ENCODE measurements at regions not wholly inside any gene's neighbourhood (a gene's known extent, or its start where the extent isn't known, plus 50 kb on each side); places are given as distances from the start of the nearest gene placed in this dataset.

GRCh38 chr1:193767886-193768285 is 581.5 kb upstream of the B3GALT2 start:
- no peak overlapping the region for H2AFZ ChIP-seq (ENCODE audit: low read length)
- TF ChIP-seq CTCF (conservative IDR thresholded peaks at IDR 0.05; ENCODE audit: low read length) = no peak
- TF ChIP-seq EZH2phosphoT487 (IDR thresholded peaks at IDR 0.05; ENCODE audit: borderline replicate concordance) = no peak
- H3K4me2 ChIP-seq (ENCODE audit: low read depth, low read length, poor library complexity, severe bottlenecking) = no peak overlapping the region
- no peaks in the 10 kb centered on the region for H4K20me1 ChIP-seq (ENCODE audit: insufficient read depth, low read length, poor library complexity, severe bottlenecking)
- no peaks in the 10 kb centered on the region for H3F3A ChIP-seq (ENCODE audit: low read depth)
- H3K79me2 ChIP-seq (ENCODE audit: insufficient read depth, low read length) = no peaks in the 10 kb centered on the region
- H3K27me3 ChIP-seq (ENCODE audit: insufficient read depth, low read length, poor library complexity, severe bottlenecking) = no peaks in the 10 kb centered on the region
- no peaks in the 10 kb centered on the region for H3K36me3 ChIP-seq (ENCODE audit: insufficient read depth, low read length)
- no peak overlapping the region for H3K9ac ChIP-seq (ENCODE audit: low read depth, low read length, poor library complexity, severe bottlenecking)
- no peak overlapping the region for H3K4me3 ChIP-seq (ENCODE audit: low read length, poor library complexity, severe bottlenecking)
- H3K4me1 ChIP-seq (ENCODE audit: insufficient read depth, low read length, poor library complexity, severe bottlenecking) = no peaks in the 10 kb centered on the region
- H3K9me3 ChIP-seq (ENCODE audit: insufficient read depth, low read depth, low read length) = no peaks in the 10 kb centered on the region
- H3K9me2 ChIP-seq (replicated peaks; ENCODE audit: low read depth, low read length) = no peaks in the 10 kb centered on the region

DNA sequence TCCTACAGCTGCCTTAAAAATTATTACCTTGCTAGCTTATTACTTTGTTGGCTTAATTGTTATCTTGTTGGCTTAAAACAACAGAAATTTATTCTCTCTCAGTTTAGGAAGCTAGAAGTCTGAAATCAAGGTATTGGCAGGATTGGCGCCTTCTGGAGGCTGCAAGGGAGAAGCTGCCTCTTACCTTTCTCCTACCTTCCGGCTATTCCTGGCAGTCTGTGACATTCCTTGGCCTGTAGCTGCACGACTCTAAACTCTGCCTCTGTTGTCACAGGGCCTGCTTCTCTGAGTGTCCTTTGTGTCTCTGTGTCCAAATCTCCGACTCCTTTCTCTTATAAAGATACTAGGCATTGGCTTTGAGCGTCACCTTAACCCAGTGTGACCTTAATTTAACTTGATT is 579.9 kb upstream of the B3GALT2 start:
- Histone ChIP-seq H3K27me3 (ENCODE audit: insufficient read depth, low read length, poor library complexity, severe bottlenecking) (no peaks in the 10 kb centered on the region), H3K36me3 (ENCODE audit: insufficient read depth, low read length) (no peaks in the 10 kb centered on the region), H3K9ac (ENCODE audit: low read depth, low read length, poor library complexity, severe bottlenecking) (no peak overlapping the region), H3K4me2 (ENCODE audit: low read depth, low read length, poor library complexity, severe bottlenecking) (no peak overlapping the region), H3K9me2 (replicated peaks; ENCODE audit: low read depth, low read length) (no peaks in the 10 kb centered on the region), H4K20me1 (ENCODE audit: insufficient read depth, low read length, poor library complexity, severe bottlenecking) (no peaks in the 10 kb centered on the region), H2AFZ (ENCODE audit: low read length) (no peak overlapping the region), H3F3A (ENCODE audit: low read depth) (no peaks in the 10 kb centered on the region), H3K79me2 (ENCODE audit: insufficient read depth, low read length) (no peaks in the 10 kb centered on the region), H3K4me3 (ENCODE audit: low read length, poor library complexity, severe bottlenecking) (no peak overlapping the region), H3K9me3 (ENCODE audit: insufficient read depth, low read depth, low read length) (no peaks in the 10 kb centered on the region), H3K4me1 (ENCODE audit: insufficient read depth, low read length, poor library complexity, severe bottlenecking) (no peaks in the 10 kb centered on the region)
- TF ChIP-seq CTCF (conservative IDR thresholded peaks at IDR 0.05; ENCODE audit: low read length) = no peak
- no peak for TF ChIP-seq EZH2phosphoT487 (IDR thresholded peaks at IDR 0.05; ENCODE audit: borderline replicate concordance)

GRCh38 chr1:193763266-193763665 is 576.9 kb upstream of the B3GALT2 start:
- no peaks in the 10 kb centered on the region for H3K27me3 ChIP-seq (ENCODE audit: insufficient read depth, low read length, poor library complexity, severe bottlenecking)
- H3K4me1 ChIP-seq (ENCODE audit: insufficient read depth, low read length, poor library complexity, severe bottlenecking) = no peaks in the 10 kb centered on the region
- no peak overlapping the region for H3K4me2 ChIP-seq (ENCODE audit: low read depth, low read length, poor library complexity, severe bottlenecking)
- H4K20me1 ChIP-seq (ENCODE audit: insufficient read depth, low read length, poor library complexity, severe bottlenecking) = no peaks in the 10 kb centered on the region
- no peaks in the 10 kb centered on the region for H3K36me3 ChIP-seq (ENCODE audit: insufficient read depth, low read length)
- H3K9me2 ChIP-seq (replicated peaks; ENCODE audit: low read depth, low read length) = no peaks in the 10 kb centered on the region
- H3K4me3 ChIP-seq (ENCODE audit: low read length, poor library complexity, severe bottlenecking) = no peak overlapping the region
- H3F3A ChIP-seq (ENCODE audit: low read depth) = no peaks in the 10 kb centered on the region
- H3K79me2 ChIP-seq (ENCODE audit: insufficient read depth, low read length) = no peaks in the 10 kb centered on the region
- no peak for TF ChIP-seq EZH2phosphoT487 (IDR thresholded peaks at IDR 0.05; ENCODE audit: borderline replicate concordance)
- no peak for TF ChIP-seq CTCF (conservative IDR thresholded peaks at IDR 0.05; ENCODE audit: low read length)
- H2AFZ ChIP-seq (ENCODE audit: low read length) = no peak overlapping the region
- no peak overlapping the region for H3K9ac ChIP-seq (ENCODE audit: low read depth, low read length, poor library complexity, severe bottlenecking)
- no peaks in the 10 kb centered on the region for H3K9me3 ChIP-seq (ENCODE audit: insufficient read depth, low read depth, low read length)

Data from Loucy (cell line).